Iris pigment epithelial cell (primary cell): ENCODE measurements at regions not wholly inside any gene's neighbourhood (a gene's known extent, or its start where the extent isn't known, plus 50 kb on each side); places are given as distances from the start of the nearest gene placed in this dataset.

Experiments used
- DNase-seq: peaks from one replicate; pipeline ENCODE4 v3.0.0-alpha.2; 2011; ENCODE audit warnings: low read depth

DNA sequence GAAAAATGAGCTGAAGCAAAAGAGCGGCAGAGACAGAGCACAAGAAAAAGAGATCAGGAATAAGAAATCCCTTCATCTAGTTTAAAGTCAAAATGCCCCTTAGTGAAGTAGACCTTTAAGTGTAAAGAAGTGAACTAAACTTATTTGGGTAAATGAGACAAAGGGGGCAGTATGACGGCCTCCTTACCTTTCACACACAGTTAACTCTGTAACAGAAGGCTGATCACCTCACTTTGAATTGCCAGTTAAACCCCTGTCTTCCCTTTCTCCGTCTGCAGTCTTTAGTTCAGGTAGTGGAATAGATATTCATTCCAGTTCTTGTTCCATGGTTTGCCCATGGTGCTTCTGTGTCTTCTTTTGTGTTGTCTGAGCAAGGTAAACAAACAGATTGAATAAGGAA, 1029.8 kb downstream of the DIAPH3 start:
- no peak for DNase-seq

DNA sequence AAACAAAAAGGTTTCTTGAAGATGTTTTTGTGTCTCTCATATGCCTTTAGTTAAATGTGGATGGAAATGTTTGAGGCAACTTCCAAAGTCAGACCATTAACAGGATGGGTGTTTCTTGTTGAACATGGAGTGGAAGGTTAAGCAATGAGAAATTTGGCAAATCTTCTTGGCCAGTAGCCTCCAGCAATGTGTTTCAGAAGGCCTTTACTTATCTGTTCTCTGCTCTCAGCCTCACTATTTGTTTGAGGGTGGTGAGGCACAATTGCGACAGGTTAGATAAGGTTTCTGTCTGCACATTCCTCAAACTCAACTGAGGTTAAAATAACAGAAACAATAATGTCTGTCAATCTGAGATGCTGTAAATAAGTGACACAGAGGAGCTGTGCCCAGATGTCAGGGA, 1019.0 kb downstream of the DIAPH3 start:
- peak; percentile 22 for DNase-seq

DNA sequence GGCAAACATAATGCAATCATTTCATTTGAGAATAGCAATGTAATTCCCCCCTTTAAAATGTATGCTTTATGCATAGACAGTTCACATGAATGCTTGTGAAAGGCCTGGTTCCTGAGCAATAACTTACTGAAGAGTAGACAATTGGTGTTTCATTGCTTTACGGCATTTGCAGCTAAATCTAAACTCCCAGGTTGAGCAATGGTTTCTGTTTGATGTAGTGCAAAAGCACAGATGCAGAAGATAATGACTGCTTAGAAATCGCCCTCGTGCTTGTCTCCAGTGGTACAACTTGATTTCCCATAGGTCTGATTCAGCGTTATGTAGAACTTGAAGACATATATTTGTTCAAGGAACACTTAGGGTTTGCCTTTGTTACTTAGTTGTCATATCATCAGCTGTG, 1018.3 kb downstream of the DIAPH3 start:
- no peak for DNase-seq

DNA sequence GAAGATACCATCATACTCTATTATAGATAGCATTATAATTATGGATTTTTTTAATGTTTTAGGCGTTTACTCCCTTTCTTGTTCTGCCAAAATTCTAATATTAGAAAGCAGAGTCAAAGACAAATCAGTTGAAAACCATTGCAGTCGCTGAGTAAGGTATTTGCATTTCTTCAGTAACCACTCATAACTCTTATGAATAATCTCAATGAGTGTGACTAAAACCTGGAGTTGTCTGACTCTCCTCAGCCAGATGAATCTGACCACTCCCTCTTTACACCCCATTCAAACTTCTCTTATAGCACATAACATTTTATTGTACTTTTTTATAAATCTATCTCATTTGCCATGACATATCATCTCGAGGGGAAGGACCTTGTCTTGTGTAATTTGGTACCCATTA, 1006.5 kb downstream of the DIAPH3 start:
- no peak for DNase-seq

DNA sequence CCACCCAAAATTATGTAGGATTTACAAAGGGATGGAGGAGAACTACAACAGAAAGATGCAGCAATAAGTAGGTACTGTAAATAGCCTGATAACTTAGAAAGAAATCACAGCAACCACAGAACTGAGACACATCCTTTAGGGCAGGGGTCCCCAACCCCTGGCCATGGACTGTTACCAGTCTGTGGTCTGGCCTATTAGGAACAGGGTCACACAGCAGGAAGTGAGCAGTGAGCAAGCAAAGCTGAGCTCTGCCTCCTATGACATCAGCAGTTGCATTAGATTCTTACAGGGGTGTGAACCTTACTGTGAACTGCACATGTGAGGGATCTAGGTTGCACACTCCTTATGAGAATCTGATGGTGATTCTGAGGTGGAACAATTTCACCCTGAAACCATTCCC, 997.6 kb downstream of the DIAPH3 start:
- peak; percentile 7 for DNase-seq

DNA sequence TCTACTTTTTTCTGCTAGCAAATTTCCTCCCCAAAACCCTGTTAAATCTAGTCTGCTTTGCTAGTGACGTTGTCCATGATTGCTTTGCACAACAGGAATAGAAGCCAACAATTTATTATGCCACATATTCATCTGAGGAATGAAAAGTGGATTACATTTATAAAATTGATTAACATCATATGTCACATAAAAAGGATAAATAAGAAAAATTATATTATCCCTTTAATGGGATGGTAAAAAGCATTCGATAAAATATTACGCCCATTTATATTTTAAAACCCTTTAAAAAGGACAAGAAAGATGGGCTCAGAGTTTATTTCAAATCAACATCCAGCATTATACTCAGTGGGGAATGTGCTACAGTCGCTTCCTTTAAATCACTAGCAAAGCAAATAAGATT, 991.7 kb downstream of the DIAPH3 start:
- DNase-seq = no peak

DNA sequence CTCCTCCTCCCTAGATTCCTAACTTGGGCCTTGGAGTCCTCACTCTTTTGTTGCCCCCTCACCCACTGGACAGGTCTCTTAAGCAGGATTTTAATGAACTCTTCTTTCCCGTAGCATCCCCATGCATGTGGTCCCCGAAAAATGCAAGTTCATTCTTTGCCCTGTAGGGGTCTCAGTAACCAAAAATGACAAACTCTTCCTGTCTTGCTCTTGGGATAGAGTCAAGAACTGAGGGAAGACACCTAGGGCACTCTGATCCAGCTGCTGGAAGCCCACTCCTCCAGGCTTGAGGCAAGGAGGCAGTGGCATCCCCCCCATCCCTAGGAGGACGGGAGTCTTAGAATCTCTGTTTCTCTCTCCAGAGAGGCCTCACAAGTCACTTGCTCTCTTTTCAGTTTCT, 987.0 kb downstream of the DIAPH3 start:
- no peak for DNase-seq

DNA sequence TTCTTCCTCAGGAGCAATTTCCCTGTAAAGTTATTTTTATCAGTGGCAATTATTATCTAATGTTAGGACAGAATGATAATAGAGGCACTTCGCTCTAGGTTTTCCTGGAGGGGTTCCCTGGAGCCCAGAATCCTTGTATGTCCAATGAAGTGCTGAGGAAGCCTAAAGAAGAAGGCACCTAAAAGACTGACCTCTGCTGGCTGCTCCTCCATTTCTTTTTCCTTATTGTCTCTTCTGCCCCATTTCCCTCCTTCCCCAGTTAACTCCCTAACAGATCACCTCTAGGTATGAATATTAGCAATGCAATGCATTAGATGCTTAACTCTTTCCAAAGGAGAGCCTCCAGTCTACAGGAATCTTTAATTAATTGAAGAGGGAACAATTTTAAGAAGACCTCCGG, 985.4 kb downstream of the DIAPH3 start:
- DNase-seq = peak; percentile 11

DNA sequence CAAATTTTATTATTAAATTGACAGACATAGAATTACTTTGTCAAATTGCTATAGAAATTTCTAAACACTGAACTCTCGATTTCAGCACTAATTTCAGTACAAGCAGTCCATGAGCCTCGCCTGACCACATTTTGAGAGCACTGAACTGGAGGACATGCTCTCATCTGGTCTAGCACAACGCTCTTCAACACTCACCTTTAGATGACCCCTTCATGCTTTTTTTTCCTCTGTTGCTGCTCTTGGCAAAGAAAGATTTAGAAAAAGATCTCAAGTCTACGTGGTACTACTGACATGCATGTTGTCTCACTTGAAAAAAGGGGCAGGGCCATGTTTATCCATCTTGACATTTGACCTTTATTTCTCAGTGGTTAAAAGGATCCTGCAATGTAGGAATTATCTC, 981.5 kb downstream of the DIAPH3 start:
- DNase-seq = no peak

DNA sequence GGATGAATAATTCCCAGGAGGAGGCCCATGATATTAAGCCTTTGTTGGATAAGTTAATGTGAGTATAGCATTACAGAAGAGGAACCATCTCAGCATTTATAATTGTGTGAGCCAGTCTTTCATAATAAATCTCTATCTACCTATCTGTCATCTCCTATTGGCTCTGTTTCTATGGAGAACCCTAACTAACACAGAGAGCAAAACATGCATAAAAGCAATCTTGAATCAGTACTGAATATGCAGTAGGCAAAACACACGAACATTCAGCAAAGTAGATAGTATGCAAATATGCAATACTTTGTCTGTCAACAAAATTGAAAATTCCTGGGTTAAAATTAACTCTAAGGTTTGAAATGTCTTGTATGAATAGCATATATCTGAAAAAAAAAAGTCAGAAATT, 966.3 kb downstream of the DIAPH3 start:
- no peak for DNase-seq

DNA sequence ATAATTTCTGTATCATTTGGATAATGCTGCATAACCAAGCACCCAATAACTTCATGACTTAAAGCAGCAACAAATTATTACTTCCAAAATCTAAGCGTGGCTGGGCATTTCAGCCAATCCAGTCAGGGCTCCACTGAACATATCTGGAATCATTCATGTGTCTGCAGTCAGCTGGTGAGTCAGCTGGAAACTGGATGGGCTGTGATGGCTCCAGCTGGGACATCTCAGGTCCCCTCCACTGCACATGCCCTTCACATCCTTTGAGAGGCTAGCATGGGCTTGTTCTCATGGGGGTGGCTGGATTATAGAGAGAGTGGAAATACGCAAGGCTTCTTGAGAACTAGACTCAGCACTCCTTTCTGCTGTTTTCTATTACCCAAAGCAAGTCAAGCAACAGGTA, 961.9 kb downstream of the DIAPH3 start:
- no peak for DNase-seq

DNA sequence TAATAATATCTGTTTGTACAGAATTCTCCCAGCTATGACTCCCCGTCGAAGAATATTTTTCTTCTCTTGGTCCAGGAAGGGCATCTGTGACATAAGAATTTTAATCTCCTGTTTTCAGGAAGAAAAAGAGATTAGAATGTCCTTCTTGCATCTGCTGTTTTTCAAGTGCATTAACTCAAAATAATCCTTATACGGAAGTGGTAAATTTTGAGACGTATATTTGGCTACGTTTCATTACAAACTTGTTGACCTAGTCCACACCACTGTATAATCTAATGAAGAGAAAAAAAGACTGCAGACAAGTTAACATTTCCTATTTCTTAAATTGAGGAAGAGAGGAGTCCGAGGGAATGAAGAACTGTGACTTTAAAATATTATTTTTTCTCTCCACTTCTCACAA, 959.9 kb downstream of the DIAPH3 start:
- DNase-seq = no peak

DNA sequence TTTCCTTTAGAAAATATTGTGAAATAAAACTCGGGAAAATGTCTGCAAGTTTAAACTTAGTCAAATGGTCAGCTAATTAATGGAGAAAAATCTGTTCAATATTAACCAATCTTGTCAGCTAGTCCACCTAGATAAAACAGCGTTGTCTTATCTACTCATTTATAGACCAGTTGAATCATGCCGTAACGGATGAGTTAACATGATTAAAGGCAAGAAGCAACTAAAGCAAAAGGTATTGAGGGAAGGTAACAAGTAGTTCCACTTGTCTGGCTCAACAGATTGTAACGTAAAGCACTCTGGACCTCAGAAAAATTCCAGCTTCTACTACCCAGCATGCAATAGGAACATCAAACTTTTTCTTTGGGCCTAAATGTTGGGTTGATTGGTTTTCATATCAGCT, 958.2 kb downstream of the DIAPH3 start:
- DNase-seq = no peak

DNA sequence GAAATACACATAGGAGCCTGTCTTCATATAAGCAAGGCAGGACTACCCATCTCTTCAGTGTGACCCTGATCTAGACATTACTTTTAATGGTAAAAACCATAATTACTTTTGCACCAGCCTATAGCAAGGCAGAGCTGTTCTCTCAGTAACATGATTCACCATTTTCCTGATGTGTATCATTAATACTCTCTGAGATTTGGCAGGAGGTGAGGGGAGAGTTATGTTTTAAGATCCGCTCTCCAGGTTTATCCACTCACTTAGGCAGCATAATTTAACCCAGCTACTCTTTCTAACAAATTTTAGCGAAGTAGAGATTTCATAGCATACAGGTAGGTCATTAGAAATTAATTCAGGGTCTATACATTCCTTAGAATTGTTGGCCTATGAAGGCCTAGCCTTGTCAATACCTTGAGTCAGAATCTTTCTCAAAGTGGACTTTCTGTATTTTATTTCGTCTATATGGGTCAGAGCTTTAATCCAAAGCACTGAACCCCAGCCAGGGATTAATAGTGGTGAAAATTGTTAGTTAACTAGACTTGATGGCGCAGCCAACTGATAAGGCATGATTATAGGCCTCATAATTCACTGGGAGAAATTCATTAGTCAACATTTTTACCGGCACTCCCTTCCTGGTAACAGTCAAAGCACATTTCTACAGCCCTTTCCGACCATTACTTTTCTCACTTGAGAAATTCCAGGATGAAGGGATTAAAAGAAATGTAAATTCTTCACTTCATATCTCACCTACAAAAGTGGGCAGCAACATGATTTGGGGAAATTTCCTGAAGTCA, 955.1 kb downstream of the DIAPH3 start:
- DNase-seq = no peak

DNA sequence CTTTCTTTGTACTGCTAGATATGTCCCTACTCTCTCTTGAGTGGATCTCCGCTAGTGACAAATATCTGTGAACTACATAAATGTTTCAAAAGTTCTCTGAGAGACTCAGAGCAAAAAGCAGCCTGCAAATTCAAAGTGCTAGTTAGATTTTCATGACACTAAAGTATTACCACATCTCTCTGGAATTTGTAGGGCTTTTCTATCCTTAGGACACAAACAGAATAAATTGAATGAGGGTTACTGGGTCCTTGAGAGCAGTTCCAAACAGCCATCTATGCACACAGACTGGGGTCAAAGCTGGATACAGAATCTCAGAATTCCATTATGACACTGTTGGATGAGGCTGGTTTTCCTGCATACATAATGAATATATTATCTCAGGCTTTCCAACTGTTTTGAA, 953.2 kb downstream of the DIAPH3 start:
- peak; percentile 1 for DNase-seq

DNA sequence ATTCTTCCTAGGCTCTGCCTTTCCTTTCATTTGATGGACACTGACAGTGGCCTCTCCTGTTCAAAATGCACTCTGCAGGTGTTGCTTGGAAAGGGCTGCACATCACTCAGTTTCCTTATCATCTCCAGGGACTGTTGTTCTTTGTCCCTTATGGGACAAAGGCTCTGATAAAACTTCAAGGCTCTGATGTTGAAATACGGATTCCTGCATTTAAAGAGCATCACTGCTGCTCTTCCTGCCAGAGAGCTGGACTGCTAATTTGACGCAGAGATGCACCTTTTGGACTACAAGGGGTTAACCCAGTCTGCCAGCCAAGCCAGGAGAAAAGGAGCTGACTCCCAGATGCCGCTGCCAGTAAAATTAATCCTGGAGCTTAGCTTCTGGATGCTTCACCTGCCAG, 952.1 kb downstream of the DIAPH3 start:
- DNase-seq = no peak

DNA sequence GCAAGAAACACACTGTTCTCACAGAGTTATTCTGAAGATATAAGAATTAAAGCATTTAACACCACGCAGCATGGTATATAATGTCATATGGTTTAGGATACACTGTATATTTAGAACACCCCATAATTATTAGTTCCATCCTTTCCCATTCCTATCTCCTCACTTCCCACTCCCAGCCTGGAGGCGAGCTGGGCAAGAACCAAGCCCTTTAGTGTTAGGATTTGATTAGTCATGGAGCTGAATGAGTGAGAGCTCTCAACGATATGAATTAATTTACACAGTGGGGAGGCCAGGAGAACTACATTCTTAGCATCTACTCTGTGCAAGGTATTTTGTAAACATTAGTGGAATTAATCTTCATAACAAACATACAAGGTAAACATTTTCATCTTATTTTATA, 934.3 kb downstream of the DIAPH3 start:
- DNase-seq = no peak

DNA sequence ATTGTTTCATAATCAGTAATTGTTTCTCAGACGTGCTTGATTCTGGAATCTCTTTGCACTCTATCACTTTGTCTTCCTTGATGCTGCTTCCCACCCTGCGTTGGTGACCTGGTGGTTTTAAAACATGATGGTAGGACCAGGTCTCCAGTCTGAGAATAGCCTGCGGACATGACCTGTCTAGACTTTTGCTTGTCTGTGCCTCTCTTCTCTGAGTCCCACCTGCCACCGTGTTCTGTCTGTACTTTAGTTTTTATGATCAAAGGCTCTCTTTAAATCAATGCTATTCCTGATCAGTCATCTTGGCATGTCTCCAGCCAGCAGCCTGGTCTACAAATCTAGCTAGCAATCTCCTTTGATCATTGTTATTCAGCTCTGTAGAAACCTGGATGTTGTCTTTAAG, 933.9 kb downstream of the DIAPH3 start:
- DNase-seq = no peak

DNA sequence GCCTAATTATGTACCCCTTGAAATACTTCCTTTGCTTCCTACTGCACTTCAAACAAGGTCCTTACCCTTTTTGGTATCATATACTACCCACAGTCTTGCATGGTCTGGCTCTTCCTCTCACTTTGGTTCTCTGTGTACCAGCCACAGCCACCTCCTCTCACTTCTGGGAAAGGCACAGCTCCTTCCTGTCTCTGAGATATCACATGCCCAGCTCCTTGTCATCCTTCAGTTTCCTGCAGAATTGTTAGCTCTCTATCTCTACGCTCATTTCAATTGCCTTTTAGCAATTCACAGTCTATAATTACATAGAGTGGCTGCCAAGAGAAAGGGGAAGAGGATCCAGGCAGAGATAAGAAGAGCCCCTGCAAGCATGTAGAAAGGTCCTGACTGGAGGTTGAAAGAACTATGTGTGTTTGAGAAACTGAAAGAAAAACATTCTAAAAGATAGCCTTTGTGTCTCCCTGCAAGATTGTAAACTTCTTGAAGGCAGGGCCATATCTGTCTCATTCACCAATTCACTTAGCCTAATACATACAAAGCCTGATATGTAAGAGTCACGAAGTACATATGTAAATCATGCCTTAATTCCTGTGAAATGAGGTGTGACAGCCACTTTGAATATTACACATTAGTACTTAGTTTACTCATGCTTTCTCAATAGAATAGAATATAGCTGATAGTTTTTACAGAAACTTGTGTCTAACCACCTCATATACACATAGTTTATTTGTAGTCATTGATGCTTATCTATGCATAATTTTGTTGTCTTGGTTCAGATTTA, 933.1 kb downstream of the DIAPH3 start:
- DNase-seq = no peak

DNA sequence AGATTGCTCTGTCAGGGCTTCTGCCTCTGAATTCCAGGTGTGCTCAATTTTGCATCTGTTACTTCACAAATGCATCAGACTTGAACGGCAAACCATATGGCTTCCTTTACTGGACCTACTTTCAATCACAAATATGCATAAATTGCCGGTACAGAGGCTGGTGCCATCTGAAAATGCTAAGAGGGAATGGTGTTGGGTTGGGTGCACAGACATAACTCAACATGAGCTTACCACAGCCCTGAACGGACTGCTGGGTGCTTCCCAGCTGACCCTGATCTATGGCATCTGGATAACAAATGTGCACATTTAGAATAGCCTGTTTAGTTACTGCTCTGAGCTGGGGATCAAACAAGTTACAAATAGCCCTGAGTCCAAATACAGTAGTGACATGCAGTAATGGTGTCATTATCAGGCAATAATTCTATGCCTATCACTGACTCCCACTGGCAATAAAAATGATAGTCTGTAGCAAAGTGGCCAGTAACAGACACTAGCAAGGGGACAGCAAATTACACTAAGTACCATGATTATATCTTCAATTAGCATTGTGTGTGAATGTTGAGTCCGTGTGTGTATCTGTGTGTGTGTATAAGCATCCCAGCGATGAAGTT, 927.3 kb downstream of the DIAPH3 start:
- no peak for DNase-seq

DNA sequence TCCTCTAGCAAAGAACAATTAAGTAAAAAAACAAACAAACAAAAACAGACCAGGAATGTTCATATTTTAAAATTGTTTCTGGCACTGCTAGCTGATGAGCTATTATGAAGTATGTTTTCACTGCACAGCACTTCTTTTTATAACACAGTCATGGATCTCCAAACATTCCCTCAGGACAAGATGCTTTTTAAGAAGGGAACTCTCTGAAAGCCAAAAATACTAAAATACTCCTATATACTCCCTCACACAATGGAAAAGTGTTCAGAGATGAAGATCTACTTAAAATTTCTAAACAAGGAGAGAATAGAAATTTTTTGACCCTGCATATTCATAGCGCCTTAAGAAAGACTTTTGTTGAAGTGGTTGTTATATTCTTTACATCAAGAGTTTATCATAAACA, 926.8 kb downstream of the DIAPH3 start:
- no peak for DNase-seq

DNA sequence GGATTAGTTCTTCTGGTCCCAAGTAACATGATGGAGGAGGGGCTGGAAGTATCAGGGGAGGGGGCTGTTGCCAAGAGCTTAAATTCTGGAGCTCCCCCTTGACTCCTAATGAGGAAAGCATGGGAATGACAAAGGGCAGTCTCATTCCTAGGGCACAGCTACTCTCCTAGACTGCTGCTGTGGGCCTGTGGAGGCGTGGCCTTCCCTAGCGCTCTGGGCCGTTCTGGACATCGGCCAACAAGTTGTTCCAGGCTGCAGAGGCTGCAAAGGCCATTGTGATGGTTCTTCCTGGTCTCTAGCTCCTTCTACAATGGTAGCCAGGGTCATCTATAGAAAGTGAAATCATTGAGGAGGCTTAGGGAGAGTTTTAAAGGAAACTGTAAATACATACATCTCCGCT, 916.6 kb downstream of the DIAPH3 start:
- no peak for DNase-seq
